ENCODE measurements at regions not wholly inside any gene's neighbourhood (a gene's known extent, or its start where the extent isn't known, plus 50 kb on each side); places are given as distances from the start of the nearest gene placed in this dataset.

GRCh38 chr5:159751459-159751858 is 164.8 kb upstream of the ADRA1B start:
- no peak overlapping the region for H3K4me3 ChIP-seq (ENCODE audit: low read depth, low read length)
- TF ChIP-seq CTCF (conservative IDR thresholded peaks at IDR 0.05; ENCODE audit: low read depth, low read length), result no peak

GRCh38 chr5:159752622-159753275 is 163.5 kb upstream of the ADRA1B start:
- no peak for DNase-seq (ENCODE audit: low read depth)
- H3K4me3 ChIP-seq (ENCODE audit: low read depth, low read length), result no peak overlapping the region

More at GRCh38 chr5:159751459-159751858, 164.8 kb upstream of the ADRA1B start:
- DNase-seq (ENCODE audit: low read depth), result no peak

GRCh38 chr5:159758189-159758588 is 158.1 kb upstream of the ADRA1B start:
- DNase-seq (ENCODE audit: low read depth), result no peak

More at GRCh38 chr5:159752622-159753275, 163.5 kb upstream of the ADRA1B start:
- TF ChIP-seq CTCF (conservative IDR thresholded peaks at IDR 0.05; ENCODE audit: low read depth, low read length), result no peak

GRCh38 chr5:159759791-159760290 is 156.4 kb upstream of the ADRA1B start:
- no peak for DNase-seq (ENCODE audit: low read depth)
- no peak for TF ChIP-seq CTCF (conservative IDR thresholded peaks at IDR 0.05; ENCODE audit: low read depth, low read length)
- no peak overlapping the region for H3K4me3 ChIP-seq (ENCODE audit: low read depth, low read length)

More at GRCh38 chr5:159758189-159758588, 158.1 kb upstream of the ADRA1B start:
- TF ChIP-seq CTCF (conservative IDR thresholded peaks at IDR 0.05; ENCODE audit: low read depth, low read length), result no peak
- no peak overlapping the region for H3K4me3 ChIP-seq (ENCODE audit: low read depth, low read length)

- TF ChIP-seq CTCF (conservative IDR thresholded peaks at IDR 0.05; ENCODE audit: low read depth, low read length), result no peak
- no peak for DNase-seq (ENCODE audit: low read depth)
Observed at GRCh38 chr5:159762921-159763320, 153.4 kb upstream of the ADRA1B start.

GRCh38 chr5:159763562-159763961 is 152.7 kb upstream of the ADRA1B start:
- TF ChIP-seq CTCF (conservative IDR thresholded peaks at IDR 0.05; ENCODE audit: low read depth, low read length), result no peak
- no peak overlapping the region for H3K4me3 ChIP-seq (ENCODE audit: low read depth, low read length)
- no peak for DNase-seq (ENCODE audit: low read depth)

More at GRCh38 chr5:159762921-159763320, 153.4 kb upstream of the ADRA1B start:
- no peak overlapping the region for H3K4me3 ChIP-seq (ENCODE audit: low read depth, low read length)
